HCT116 (cell line): ENCODE measurements at regions not wholly inside any gene's neighbourhood (a gene's known extent, or its start where the extent isn't known, plus 50 kb on each side); places are given as distances from the start of the nearest gene placed in this dataset.

Experiments used
- ATAC-seq: fragments of 200-7000 bp; cut with Tn5 transposase; 2 replicates; pipeline ENCODE4 v1.9.1; 2020; ENCODE audit warnings: mild to moderate bottlenecking, moderate library complexity
- BruUV-seq: library from RNA; stranded (reverse); fragments of 400-500 nt; replicated peaks from 2 replicates; lab custom pipeline; 2021; lab: Mats Ljungman, UMichigan
- CTCF ChIA-PET: fragments of 300-600 bp; sonication (Branson Sonifier 250); formaldehyde crosslinking; loops from one replicate; lab custom pipeline; 2021; ENCODE audit warnings: antibody characterized with exemption; lab: Charles Lee
- POLR2A ChIA-PET: fragments of 300-600, 350-600 bp; sonication (Branson Sonifier 250); formaldehyde crosslinking; loops from one replicate; lab custom pipeline; 2021; ENCODE audit warnings: antibody characterized with exemption; lab: Charles Lee
- RAD21 ChIA-PET, 2 experiments: fragments of 300-600 bp; sonication (Branson Sonifier 250); formaldehyde crosslinking; loops; one replicate each; lab custom pipeline; 2023; ENCODE audit warnings: low total read pairs in 2 of 2; ENCODE audit not compliant: uncharacterized antibody in 2 of 2, unreplicated experiment in 2 of 2, low non-redundant PET in 1 of 2; lab: Charles Lee
- DNase-seq: peaks from one replicate; pipeline ENCODE4 v3.0.0-alpha.2; 2010; ENCODE audit warnings: low read depth, low spot score
- H2AFZ ChIP-seq: fragments of 200-600 bp; shearing (Covaris generic), sonication (generic); 2 replicates; pipeline ENCODE4 v1.6.1; 2017; ENCODE audit warnings: low read depth, mixed run types, mixed read lengths, antibody characterized with exemption, low read length; ENCODE audit not compliant: poor library complexity, severe bottlenecking
- H3K27ac ChIP-seq: 2 replicates; pipeline ENCODE4 v1.5.1; 2012; ENCODE audit warnings: low read depth, low read length
- H3K27me3 ChIP-seq: fragments of 200-600 bp; sonication (generic); 2 replicates; pipeline ENCODE4 v1.6.1; 2016; ENCODE audit warnings: mixed run types, low read length, mixed read lengths; ENCODE audit not compliant: insufficient read depth
- H3K36me3 ChIP-seq, 2 experiments: fragments of 200-500 bp in 1 of 2; fragments of 200-600 bp in 1 of 2; sonication (Bioruptor generic) in 1 of 2; sonication (generic) in 1 of 2; 2 replicates each; pipeline versions ENCODE4 v1.5.1 to v1.6.1; 2014 to 2016; ENCODE audit warnings: low read length in 2 of 2, inconsistent platforms in 1 of 2, mixed read lengths in 1 of 2, mixed run types in 1 of 2; ENCODE audit not compliant: insufficient read depth in 2 of 2, control insufficient read depth in 1 of 2
- H3K4me1 ChIP-seq, 2 experiments: fragments of 200-600 bp in 1 of 2; sonication (generic) in 1 of 2; 2 replicates each; pipeline versions ENCODE4 v1.5.1 to v1.6.1; 2012 to 2017; ENCODE audit warnings: low read length in 2 of 2, inconsistent platforms in 1 of 2, mild to moderate bottlenecking in 1 of 2, mixed read lengths in 1 of 2, mixed run types in 1 of 2, moderate library complexity in 1 of 2; ENCODE audit not compliant: insufficient read depth in 2 of 2, control insufficient read depth in 1 of 2
- H3K4me2 ChIP-seq: fragments of 200-600 bp; sonication (generic); 2 replicates; pipeline ENCODE4 v1.6.1; 2017; ENCODE audit warnings: mixed run types, low read length, mixed read lengths
- H3K4me3 ChIP-seq, 2 experiments: fragments of 200-600 bp in 1 of 2; sonication (generic) in 1 of 2; replicated peaks in 1 of 2; 2 replicates each; pipeline ENCODE4 v1.5.1; 2011 to 2016; ENCODE audit warnings: low read length in 2 of 2, control low read depth in 1 of 2, low read depth in 1 of 2, mild to moderate bottlenecking in 1 of 2, mixed read lengths in 1 of 2, mixed run types in 1 of 2
- H3K79me2 ChIP-seq: fragments of 200-600 bp; sonication (generic); 2 replicates; pipeline ENCODE4 v1.6.1; 2017; ENCODE audit warnings: mild to moderate bottlenecking, mixed run types, low read length, moderate library complexity, mixed read lengths; ENCODE audit not compliant: insufficient read depth
- H3K9ac ChIP-seq: fragments of 200-600 bp; sonication (generic); 2 replicates; pipeline ENCODE4 v1.6.1; 2016; ENCODE audit warnings: low read length, mixed read lengths
- H3K9me2 ChIP-seq: fragments of 200-600 bp; sonication (generic), shearing (Covaris generic); 2 replicates; pipeline ENCODE4 v1.6.1; 2017; ENCODE audit warnings: mixed run types, mild to moderate bottlenecking, moderate library complexity; ENCODE audit not compliant: insufficient read depth
- H3K9me3 ChIP-seq, 2 experiments: fragments of 200-500 bp in 1 of 2; fragments of 200-600 bp in 1 of 2; sonication (Bioruptor generic) in 1 of 2; sonication (generic) in 1 of 2; 2 replicates each; pipeline ENCODE4 v1.6.1; 2014 to 2017; ENCODE audit warnings: low read length in 2 of 2, mixed read lengths in 2 of 2, inconsistent platforms in 1 of 2, low read depth in 1 of 2, mild to moderate bottlenecking in 1 of 2, mixed run types in 1 of 2, moderate library complexity in 1 of 2; ENCODE audit not compliant: control insufficient read depth in 1 of 2, insufficient read depth in 1 of 2
- H4K20me1 ChIP-seq: fragments of 200-600 bp; sonication (generic), shearing (Covaris generic); 2 replicates; pipeline ENCODE4 v1.6.1; 2017; ENCODE audit warnings: mixed run types, mild to moderate bottlenecking, moderate library complexity; ENCODE audit not compliant: insufficient read depth
- CBX3 ChIP-seq: IDR thresholded peaks from 2 replicates; pipeline ENCODE4 v1.6.1; 2012; ENCODE audit warnings: low read depth
- EGR1 ChIP-seq: IDR thresholded peaks from 2 replicates; pipeline ENCODE4 v1.6.1; 2012; ENCODE audit warnings: low read depth
- EZH2 ChIP-seq: fragments of 200-600 bp; sonication (generic); IDR thresholded peaks from 2 replicates; pipeline ENCODE4 v1.6.1; 2017; ENCODE audit warnings: antibody characterized with exemption, mixed run types
- EZH2phosphoT487 ChIP-seq: fragments of 200-600 bp; IDR thresholded peaks from 2 replicates; pipeline ENCODE4 v1.6.1; 2018; ENCODE audit warnings: antibody characterized with exemption, borderline replicate concordance
- POLR2AphosphoS5 ChIP-seq: IDR thresholded peaks from 2 replicates; pipeline ENCODE4 v1.6.1; 2011; ENCODE audit warnings: mild to moderate bottlenecking, low read depth, low read length, moderate library complexity
- RAD21 ChIP-seq: IDR thresholded peaks from 2 replicates; pipeline ENCODE4 v1.6.1; 2012; ENCODE audit warnings: low read depth, mild to moderate bottlenecking
- TCF7L2 ChIP-seq: IDR thresholded peaks from 2 replicates; pipeline ENCODE4 v1.7.0; 2011; ENCODE audit warnings: borderline replicate concordance, inconsistent platforms; ENCODE audit not compliant: insufficient read depth, insufficient read length; ENCODE audit errors: extremely low read depth
- ZFX ChIP-seq: fragments of 450-650 bp; IDR thresholded peaks from 2 replicates; pipeline ENCODE4 v1.6.1; 2017
- ZNF274 ChIP-seq: fragments of 200-500 bp; sonication (Bioruptor generic); IDR thresholded peaks from 2 replicates; pipeline ENCODE4 v1.6.1; 2014; ENCODE audit warnings: mild to moderate bottlenecking, low read depth, low read length, inconsistent platforms
- intact Hi-C: fragments of 100-400 bp; cut with micrococcal nuclease; formaldehyde crosslinking; loops from 2 replicates; pipeline ENCODE4 v1.10.0; 2022
- TF ChIP-seq, protein P1 (sequence below): IDR thresholded peaks from 2 replicates; pipeline ENCODE4 v1.6.1; 2011; ENCODE audit warnings: mild to moderate bottlenecking, low read length, moderate library complexity; ENCODE audit not compliant: insufficient replicate concordance; ENCODE audit errors: extremely low read depth
- TF ChIP-seq, protein P2 (sequence below): IDR thresholded peaks from 2 replicates; pipeline ENCODE4 v1.6.1; 2012
- TF ChIP-seq, protein P3 (sequence below): IDR thresholded peaks from 2 replicates; pipeline ENCODE4 v1.6.1; 2012; ENCODE audit warnings: low read depth
- TF ChIP-seq, protein P4 (sequence below): IDR thresholded peaks from 2 replicates; pipeline ENCODE4 v1.6.1; 2012

DNA sequence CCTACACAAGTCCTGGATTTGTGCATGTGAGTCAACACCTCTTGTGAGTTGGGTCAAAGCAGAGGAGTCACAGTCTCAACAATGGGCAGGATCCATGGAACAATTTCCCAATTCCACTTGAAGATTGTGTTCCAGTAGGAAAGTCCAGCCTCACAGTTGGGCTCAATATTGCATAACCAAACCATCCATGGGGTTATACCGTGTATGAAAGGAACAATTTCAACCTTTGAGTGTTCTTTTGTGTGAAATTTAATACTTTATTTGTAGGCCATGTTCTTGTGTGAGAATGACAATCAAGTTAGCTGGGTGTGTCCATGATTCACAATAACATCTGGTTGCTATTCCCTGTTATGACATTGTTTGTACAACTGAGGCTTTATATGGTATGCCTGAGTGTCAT lies 1182.9 kb upstream of the AMELY start:
- intact Hi-C loops: no loop called here
- POLR2A ChIA-PET: no interaction called here
- DNase-seq (no peak), ATAC-seq (no peak)
- no peaks in the 10 kb centered on the region for H3K36me3 ChIP-seq
- H3K4me2 ChIP-seq: no peak overlapping the region
- RAD21 ChIA-PET: no interaction called here
- no peaks in the 10 kb centered on the region for H3K4me1 ChIP-seq
- no peak overlapping the region for H3K9ac ChIP-seq
- H2AFZ ChIP-seq: no peak overlapping the region
- no peak for TF ChIP-seq POLR2AphosphoS5
- TF ChIP-seq ZFX: no peak
- TF ChIP-seq EGR1: no peak
- TF ChIP-seq, protein P1, sequence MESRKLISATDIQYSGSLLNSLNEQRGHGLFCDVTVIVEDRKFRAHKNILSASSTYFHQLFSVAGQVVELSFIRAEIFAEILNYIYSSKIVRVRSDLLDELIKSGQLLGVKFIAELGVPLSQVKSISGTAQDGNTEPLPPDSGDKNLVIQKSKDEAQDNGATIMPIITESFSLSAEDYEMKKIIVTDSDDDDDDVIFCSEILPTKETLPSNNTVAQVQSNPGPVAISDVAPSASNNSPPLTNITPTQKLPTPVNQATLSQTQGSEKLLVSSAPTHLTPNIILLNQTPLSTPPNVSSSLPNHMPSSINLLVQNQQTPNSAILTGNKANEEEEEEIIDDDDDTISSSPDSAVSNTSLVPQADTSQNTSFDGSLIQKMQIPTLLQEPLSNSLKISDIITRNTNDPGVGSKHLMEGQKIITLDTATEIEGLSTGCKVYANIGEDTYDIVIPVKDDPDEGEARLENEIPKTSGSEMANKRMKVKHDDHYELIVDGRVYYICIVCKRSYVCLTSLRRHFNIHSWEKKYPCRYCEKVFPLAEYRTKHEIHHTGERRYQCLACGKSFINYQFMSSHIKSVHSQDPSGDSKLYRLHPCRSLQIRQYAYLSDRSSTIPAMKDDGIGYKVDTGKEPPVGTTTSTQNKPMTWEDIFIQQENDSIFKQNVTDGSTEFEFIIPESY: no peak
- TF ChIP-seq CBX3: no peak
- no peak for TF ChIP-seq RAD21
- no peak for TF ChIP-seq TCF7L2
- no peak for TF ChIP-seq EZH2phosphoT487
- TF ChIP-seq, protein P2, sequence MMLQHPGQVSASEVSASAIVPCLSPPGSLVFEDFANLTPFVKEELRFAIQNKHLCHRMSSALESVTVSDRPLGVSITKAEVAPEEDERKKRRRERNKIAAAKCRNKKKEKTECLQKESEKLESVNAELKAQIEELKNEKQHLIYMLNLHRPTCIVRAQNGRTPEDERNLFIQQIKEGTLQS: no peak
- TF ChIP-seq, protein P3, sequence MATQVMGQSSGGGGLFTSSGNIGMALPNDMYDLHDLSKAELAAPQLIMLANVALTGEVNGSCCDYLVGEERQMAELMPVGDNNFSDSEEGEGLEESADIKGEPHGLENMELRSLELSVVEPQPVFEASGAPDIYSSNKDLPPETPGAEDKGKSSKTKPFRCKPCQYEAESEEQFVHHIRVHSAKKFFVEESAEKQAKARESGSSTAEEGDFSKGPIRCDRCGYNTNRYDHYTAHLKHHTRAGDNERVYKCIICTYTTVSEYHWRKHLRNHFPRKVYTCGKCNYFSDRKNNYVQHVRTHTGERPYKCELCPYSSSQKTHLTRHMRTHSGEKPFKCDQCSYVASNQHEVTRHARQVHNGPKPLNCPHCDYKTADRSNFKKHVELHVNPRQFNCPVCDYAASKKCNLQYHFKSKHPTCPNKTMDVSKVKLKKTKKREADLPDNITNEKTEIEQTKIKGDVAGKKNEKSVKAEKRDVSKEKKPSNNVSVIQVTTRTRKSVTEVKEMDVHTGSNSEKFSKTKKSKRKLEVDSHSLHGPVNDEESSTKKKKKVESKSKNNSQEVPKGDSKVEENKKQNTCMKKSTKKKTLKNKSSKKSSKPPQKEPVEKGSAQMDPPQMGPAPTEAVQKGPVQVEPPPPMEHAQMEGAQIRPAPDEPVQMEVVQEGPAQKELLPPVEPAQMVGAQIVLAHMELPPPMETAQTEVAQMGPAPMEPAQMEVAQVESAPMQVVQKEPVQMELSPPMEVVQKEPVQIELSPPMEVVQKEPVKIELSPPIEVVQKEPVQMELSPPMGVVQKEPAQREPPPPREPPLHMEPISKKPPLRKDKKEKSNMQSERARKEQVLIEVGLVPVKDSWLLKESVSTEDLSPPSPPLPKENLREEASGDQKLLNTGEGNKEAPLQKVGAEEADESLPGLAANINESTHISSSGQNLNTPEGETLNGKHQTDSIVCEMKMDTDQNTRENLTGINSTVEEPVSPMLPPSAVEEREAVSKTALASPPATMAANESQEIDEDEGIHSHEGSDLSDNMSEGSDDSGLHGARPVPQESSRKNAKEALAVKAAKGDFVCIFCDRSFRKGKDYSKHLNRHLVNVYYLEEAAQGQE: no peak
- TF ChIP-seq EZH2: no peak
- TF ChIP-seq, protein P4, sequence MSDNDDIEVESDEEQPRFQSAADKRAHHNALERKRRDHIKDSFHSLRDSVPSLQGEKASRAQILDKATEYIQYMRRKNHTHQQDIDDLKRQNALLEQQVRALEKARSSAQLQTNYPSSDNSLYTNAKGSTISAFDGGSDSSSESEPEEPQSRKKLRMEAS: no peak
- no peak for TF ChIP-seq ZNF274
- no peaks in the 10 kb centered on the region for H3K79me2 ChIP-seq
- H3K9me3 ChIP-seq: no peaks in the 10 kb centered on the region
- no peak overlapping the region for H3K27ac ChIP-seq
- H3K27me3 ChIP-seq: no peaks in the 10 kb centered on the region
- CTCF ChIA-PET: no interaction called here
- H3K9me2 ChIP-seq: no peaks in the 10 kb centered on the region
- no peak overlapping the region for H3K4me3 ChIP-seq
- no peaks in the 10 kb centered on the region for H4K20me1 ChIP-seq
- no TSS peak for BruUV-seq
